SK-N-SH treated with all-trans-retinoic acid at 6 μM for 48 hours (cell line): ENCODE measurements at regions not wholly inside any gene's neighbourhood (a gene's known extent, or its start where the extent isn't known, plus 50 kb on each side); places are given as distances from the start of the nearest gene placed in this dataset.
A peak's percentile ranks its signal among the peaks of the same experiment; 100 is the strongest.

Experiments used
- CREB5 ChIP-seq: fragments of 250-450 bp; sonication (Bioruptor Pico); IDR thresholded peaks from 2 replicates; pipeline ENCODE4 v1.5.1; 2020; ENCODE audit warnings: low read depth, mild to moderate bottlenecking, moderate library complexity
- CSDC2 ChIP-seq: fragments of 250-450 bp; sonication (Bioruptor Pico); IDR thresholded peaks from 2 replicates; pipeline ENCODE4 v1.5.0; 2020; ENCODE audit warnings: mild to moderate bottlenecking, moderate library complexity
- GLIS3 ChIP-seq: fragments of 250-450 bp; sonication (Bioruptor Pico); IDR thresholded peaks from 2 replicates; pipeline ENCODE4 v1.5.0; 2020; ENCODE audit warnings: mild to moderate bottlenecking, moderate library complexity
- ISL1 ChIP-seq: fragments of 250-450 bp; sonication (Bioruptor Pico); IDR thresholded peaks from 2 replicates; pipeline ENCODE4 v2.1.2; 2022; ENCODE audit warnings: mild to moderate bottlenecking, moderate library complexity
- OSR1 ChIP-seq: fragments of 250-450 bp; sonication (Bioruptor Pico); IDR thresholded peaks from 2 replicates; pipeline ENCODE4 v1.8.0; 2022; ENCODE audit warnings: moderate library complexity, mild to moderate bottlenecking, inconsistent platforms
- PATZ1 ChIP-seq: fragments of 250-450 bp; sonication (Bioruptor Pico); IDR thresholded peaks from 2 replicates; pipeline ENCODE4 v1.8.0; 2020; ENCODE audit warnings: mild to moderate bottlenecking, moderate library complexity, borderline replicate concordance
- TOX ChIP-seq: fragments of 250-450 bp; sonication (Bioruptor Pico); IDR thresholded peaks from 2 replicates; pipeline ENCODE4 v1.8.0; 2021; ENCODE audit warnings: mild to moderate bottlenecking, moderate library complexity, borderline replicate concordance
- ZFP30 ChIP-seq: fragments of 450-650 bp; formaldehyde crosslinking; IDR thresholded peaks from 2 replicates; pipeline ENCODE4 v1.5.0; 2022; ENCODE audit warnings: mild to moderate bottlenecking, moderate library complexity
- ZNF70 ChIP-seq: fragments of 450-650 bp; formaldehyde crosslinking; IDR thresholded peaks from 2 replicates; pipeline ENCODE4 v1.5.0; 2020; ENCODE audit warnings: mild to moderate bottlenecking, moderate library complexity

- TF ChIP-seq TOX (CRISPR knock-in tag) (0 out of 2 replicates have a peak, but pooled peaks have one; percentile 24), CREB5 (CRISPR knock-in tag) (no peak), GLIS3 (no peak), PATZ1 (CRISPR knock-in tag) (no peak), CSDC2 (no peak), ISL1 (CRISPR knock-in tag) (peak; percentile 76), ZFP30 (no peak), ZNF70 (CRISPR knock-in tag) (no peak), OSR1 (CRISPR knock-in tag) (no peak)
Measured at GRCh38 chrX:13396924-13397323, 77.1 kb upstream of the ATXN3L start.
